ENCODE measurements at regions not wholly inside any gene's neighbourhood (a gene's known extent, or its start where the extent isn't known, plus 50 kb on each side); places are given as distances from the start of the nearest gene placed in this dataset.
"Not testable (repeated sequence)": the region's sequence is repeated elsewhere in the genome, so short reads cannot be mapped to it uniquely, and the experiment has no call there.

DNA sequence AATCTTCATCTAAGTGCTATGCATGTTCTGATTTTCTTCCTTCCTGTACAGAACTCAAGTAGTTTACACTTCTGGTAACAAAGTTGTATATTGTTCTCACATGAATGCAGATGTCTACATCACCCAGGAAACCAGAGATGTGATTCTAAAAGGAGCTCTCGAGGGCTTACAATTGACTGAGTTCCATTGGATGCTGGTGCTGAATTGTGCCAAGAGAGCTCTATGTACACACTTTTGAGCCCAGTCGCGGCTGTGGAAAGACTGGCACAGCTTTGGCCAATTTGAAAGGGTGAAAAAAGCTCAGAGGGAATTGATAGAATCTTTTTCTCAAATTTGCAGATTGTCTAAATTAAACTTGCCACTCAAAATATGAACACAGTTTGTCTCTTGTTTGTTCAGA is 340.7 kb downstream of the LMBRD1 start:
- no peak overlapping the region for H3K4me3 ChIP-seq
- no peaks in the 10 kb centered on the region for H3K9me3 ChIP-seq
- no peak for DNase-seq
- TF ChIP-seq POLR2A (IDR thresholded peaks at IDR 0.05) (no peak), CTCF (IDR thresholded peaks at IDR 0.05) (no peak)
- no peaks in the 10 kb centered on the region for H3K36me3 ChIP-seq
- no peaks in the 10 kb centered on the region for H3K27me3 ChIP-seq
- no peaks in the 10 kb centered on the region for H3K4me1 ChIP-seq
- intact Hi-C loops (cut with DNase I; ENCODE audit: low total_unique reads) = no loop called here
- H3K27ac ChIP-seq = no peak overlapping the region

DNA sequence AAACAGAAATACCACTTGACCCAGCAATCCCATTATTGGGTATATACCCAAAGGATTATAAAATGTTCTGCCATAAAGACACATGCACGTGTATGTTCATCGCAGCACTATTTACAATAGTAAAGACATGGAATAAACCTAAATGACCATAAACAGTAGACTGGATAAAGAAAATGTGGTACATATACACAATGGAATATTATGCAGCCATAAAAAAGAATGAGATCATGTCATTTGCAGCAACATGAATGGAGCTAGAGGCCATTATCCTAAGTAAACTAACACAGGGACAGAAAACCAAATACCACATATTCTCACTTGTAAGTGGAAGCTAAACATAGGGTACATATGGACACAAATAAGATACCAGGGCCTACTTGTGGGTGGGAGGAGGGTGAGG is 342.2 kb downstream of the LMBRD1 start:
- H3K36me3 ChIP-seq; intact Hi-C loops (cut with DNase I; ENCODE audit: low total_unique reads); H3K27me3 ChIP-seq; DNase-seq; H3K9me3 ChIP-seq; H3K27ac ChIP-seq; H3K4me3 ChIP-seq; H3K4me1 ChIP-seq: not testable (repeated sequence)

- H3K27ac ChIP-seq; H3K9me3 ChIP-seq; H3K4me3 ChIP-seq; H3K4me1 ChIP-seq; H3K27me3 ChIP-seq; DNase-seq; intact Hi-C loops (cut with DNase I; ENCODE audit: low total_unique reads); H3K36me3 ChIP-seq: not testable (repeated sequence)
These were observed 346.3 kb downstream of the LMBRD1 start for GRCh38 chr6:69450493-69450892.

DNA sequence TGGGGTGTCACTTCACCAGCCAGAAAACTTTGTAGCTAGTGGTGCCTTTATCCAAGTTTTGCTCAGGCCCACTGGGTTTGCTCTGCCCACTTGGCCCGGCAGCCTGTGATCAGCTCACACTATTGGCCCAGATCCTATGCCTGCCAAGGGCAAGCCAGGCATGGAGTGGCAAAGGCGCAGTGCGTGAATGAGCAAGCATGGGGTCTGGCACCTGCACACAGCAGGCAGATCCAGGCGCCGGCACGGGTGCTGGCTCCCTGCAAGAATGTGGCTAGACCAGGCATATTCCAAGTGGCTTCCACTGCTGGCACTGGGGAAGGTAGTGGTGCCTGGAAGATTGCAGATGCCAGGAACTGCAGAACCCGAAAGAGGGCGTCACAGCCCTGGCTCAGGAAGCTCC is 346.9 kb downstream of the LMBRD1 start:
- no peaks in the 10 kb centered on the region for H3K4me1 ChIP-seq
- no peaks in the 10 kb centered on the region for H3K36me3 ChIP-seq
- H3K27ac ChIP-seq = no peak overlapping the region
- TF ChIP-seq CTCF (IDR thresholded peaks at IDR 0.05) (no peak), POLR2A (IDR thresholded peaks at IDR 0.05) (no peak)
- no peaks in the 10 kb centered on the region for H3K27me3 ChIP-seq
- H3K9me3 ChIP-seq = no peaks in the 10 kb centered on the region
- no peak for DNase-seq
- H3K4me3 ChIP-seq = no peak overlapping the region
- intact Hi-C loops (cut with DNase I; ENCODE audit: low total_unique reads) = no loop called here
